ENCODE measurements at regions not wholly inside any gene's neighbourhood (a gene's known extent, or its start where the extent isn't known, plus 50 kb on each side); places are given as distances from the start of the nearest gene placed in this dataset.

DNA sequence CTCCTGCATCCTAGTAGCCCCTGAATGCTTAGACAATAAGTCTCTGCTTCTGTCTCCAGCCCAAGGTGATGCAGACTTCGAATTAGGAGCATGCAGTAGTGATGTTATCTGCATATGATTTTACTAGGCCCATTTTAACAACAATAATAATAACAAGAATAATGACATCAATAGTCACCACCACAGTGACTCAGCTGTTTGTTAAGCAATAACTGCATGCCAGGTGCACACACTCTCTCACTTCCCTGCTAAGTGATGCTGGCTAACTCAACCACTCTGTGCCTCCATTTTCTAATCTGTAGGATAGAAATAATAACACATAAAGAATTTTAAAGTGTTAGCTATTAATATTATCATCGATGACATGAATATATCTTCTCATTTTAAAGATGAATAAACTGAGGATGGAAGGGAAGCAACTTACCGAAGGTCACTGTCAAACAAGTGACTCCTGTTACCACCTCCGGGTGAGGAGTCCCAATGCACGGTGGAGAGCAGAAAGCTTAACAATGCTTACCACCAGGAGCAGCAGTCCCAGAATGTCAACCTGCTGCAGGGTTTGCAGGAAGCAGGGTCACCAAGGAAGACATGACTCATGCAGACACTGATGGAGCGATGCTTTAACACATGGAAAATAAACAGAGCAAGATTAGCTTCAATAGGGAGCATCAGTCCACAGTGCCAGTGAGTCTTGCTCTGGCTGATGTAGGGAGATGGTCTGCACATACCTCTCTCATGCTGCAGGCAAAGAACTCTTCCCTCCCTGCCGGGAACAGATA lies 290.2 kb downstream of the SPATA17 start:
- TF ChIP-seq, protein P1, sequence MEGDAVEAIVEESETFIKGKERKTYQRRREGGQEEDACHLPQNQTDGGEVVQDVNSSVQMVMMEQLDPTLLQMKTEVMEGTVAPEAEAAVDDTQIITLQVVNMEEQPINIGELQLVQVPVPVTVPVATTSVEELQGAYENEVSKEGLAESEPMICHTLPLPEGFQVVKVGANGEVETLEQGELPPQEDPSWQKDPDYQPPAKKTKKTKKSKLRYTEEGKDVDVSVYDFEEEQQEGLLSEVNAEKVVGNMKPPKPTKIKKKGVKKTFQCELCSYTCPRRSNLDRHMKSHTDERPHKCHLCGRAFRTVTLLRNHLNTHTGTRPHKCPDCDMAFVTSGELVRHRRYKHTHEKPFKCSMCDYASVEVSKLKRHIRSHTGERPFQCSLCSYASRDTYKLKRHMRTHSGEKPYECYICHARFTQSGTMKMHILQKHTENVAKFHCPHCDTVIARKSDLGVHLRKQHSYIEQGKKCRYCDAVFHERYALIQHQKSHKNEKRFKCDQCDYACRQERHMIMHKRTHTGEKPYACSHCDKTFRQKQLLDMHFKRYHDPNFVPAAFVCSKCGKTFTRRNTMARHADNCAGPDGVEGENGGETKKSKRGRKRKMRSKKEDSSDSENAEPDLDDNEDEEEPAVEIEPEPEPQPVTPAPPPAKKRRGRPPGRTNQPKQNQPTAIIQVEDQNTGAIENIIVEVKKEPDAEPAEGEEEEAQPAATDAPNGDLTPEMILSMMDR (IDR thresholded peaks at IDR 0.05) = no peak
- no peak for TF ChIP-seq POLR2A (IDR thresholded peaks at IDR 0.05)

Data from body of pancreas (tissue), 4 donors.